Fibroblast of upper back skin (primary cell): ENCODE measurements at regions not wholly inside any gene's neighbourhood (a gene's known extent, or its start where the extent isn't known, plus 50 kb on each side); places are given as distances from the start of the nearest gene placed in this dataset.
"Not testable (repeated sequence)": the region's sequence is repeated elsewhere in the genome, so short reads cannot be mapped to it uniquely, and the experiment has no call there.

Source experiments
- DNase-seq: peaks from one replicate; pipeline ENCODE4 v3.0.0-alpha.2; 2013

DNA sequence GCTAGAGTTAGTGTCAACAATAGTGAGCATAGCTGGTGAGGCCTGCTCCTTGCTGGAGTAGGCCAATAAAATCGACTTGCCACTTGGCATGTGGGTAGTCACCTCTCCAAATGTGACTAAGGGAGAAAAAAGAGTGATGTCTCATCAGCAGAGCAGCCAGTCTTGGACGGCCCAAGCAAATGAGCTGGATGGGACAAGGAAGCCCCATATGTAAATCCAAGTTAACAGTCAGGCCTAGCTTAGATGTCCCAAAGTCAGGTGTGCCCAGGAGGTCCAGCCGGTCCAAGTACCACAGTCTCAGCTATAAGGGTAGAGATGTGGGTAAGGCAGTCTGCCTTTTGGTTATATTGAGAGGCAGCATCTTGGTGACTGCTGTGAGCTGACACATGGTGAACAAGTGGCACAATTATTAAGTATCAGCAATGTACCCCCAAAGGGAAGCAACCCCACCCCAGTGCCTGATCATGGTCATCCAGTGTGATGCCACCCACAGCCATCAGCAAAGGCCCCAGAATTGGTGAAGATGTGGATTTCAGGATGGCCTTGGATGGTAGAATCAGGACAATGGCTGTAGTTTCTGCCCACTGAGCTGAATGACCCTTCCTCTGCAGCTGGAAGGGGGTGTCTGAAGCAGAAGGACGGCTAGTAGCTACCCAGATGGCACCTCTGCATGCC, 83.4 kb downstream of the TNFRSF13B start:
- DNase-seq, result no peak

DNA sequence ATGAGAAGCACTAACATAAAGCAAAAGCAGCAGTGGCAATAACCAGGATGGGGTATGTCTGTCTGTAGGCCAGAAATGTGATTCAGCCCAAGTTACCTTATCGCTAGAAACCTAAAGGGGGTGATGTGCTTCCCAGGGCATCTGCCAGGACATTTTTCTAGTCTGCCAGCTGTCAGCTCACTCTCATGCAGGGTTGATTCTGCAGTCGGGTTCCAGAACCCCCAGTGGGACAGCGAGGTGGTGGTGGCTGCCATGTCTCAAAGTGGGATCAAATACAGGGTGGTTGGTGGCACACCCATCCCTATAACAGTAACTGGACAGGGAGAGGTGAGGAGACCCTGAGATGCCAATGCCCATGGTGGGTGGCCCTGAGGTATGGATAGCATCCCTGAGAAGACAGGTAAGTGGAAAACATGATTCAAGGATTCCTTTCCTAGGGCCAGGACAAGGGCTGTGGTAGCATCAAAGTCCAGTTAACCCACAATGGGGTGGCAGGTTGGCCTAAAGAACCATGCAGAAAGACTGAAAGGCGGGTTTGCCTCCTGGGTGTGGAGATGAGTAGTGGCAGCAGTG, 84.3 kb downstream of the TNFRSF13B start:
- no peak for DNase-seq

DNA sequence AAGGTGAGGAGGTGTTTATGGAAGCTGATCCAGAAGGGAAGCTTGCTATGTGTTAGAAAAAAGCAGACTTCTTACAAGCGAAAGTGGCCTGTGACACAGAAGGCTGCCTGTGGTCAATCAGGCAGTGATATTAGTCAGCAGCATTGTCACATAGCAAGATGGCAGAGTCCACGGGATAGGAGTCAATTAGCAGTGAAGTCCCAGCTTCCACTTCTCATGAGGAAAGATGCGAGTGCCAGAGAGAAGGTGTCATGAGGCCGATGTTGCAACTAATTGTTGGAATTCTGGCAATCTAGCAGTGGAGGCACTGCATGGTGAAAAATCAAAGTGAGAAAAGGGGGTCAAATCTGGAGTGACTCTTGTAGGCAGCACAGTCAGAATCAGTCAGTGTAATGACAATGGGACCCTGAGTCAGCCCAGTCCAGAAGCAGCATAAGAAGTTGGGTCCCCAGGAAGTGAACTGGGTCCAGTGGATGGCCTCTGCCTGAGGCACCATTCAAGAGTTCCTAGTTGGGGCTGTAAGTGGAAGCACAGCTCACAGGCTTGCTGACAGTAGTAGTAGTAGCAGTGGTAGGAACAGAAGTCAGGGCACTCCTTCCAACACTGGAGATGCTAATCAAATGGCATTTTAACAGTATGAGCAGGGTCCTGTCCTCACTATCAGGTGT, 85.1 kb downstream of the TNFRSF13B start:
- no peak for DNase-seq

DNA sequence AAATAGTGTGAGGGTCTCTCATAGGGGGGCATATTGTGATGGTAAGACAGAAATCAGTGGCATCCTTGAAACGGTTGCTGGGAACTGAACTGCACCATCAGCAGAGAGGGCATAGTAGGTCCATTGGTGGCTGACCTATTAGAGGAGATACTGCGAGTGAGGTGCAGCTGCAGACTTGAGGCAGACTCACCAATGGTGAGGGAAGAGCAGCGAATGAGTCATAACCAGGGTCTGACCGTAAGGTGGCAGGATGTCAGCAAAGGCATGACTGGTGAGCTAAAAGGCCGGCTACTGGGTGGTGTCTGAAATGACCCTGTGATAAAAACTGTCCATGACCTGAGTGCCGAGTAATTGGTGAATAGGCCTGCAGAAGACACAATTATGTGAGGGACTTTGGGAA, 86.7 kb downstream of the TNFRSF13B start:
- not testable (repeated sequence) for DNase-seq

DNA sequence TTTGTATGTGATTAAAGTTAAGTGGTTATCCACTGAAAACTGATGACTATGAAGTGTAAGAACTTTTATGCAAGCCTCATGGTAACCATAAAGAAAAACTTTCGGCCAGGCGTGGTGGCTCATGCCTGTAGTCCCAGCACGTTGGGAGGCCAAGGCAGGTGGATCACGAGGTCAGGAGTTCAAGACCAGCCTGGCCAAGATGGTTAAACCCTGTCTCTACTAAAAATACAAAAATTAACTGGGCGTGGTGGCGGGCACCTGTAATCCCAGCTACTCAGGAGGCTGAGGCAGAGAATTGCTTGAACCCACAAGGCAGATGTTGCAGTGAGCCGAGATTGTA, 89.0 kb downstream of the TNFRSF13B start:
- not testable (repeated sequence) for DNase-seq

DNA sequence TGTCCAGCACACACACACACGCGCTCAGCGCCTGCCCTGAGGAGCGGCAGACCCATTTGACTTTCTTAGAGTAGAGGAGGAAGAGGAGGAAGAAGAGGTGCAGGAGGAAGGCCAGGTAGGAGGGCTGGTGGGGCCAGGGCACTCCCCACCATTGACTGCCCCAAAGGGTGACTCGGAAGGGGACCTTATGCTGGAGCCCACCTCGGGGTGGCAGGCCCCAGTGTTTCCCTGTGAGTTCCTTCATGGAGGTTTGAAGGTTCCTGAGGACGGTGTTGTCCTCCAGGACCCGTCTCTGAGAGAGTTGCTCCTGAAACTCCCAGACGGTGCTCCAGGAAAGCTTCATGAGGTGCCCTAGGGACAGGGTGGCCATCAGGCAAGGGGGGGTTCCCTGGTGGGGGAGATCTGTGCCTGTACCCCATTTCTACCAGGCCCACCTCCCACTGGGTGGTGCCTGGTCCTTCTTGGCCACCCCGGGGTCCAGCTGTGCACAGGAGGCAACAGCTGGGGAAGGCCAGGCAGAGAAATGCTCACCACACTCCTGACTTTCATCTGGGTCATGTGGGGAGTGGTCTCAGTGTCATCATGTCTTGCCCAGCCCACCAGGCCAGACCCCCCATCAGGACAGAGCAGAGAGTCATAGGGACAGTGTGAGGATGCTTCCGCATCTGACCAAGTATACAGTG, 89.5 kb downstream of the TNFRSF13B start:
- DNase-seq, result no peak

DNA sequence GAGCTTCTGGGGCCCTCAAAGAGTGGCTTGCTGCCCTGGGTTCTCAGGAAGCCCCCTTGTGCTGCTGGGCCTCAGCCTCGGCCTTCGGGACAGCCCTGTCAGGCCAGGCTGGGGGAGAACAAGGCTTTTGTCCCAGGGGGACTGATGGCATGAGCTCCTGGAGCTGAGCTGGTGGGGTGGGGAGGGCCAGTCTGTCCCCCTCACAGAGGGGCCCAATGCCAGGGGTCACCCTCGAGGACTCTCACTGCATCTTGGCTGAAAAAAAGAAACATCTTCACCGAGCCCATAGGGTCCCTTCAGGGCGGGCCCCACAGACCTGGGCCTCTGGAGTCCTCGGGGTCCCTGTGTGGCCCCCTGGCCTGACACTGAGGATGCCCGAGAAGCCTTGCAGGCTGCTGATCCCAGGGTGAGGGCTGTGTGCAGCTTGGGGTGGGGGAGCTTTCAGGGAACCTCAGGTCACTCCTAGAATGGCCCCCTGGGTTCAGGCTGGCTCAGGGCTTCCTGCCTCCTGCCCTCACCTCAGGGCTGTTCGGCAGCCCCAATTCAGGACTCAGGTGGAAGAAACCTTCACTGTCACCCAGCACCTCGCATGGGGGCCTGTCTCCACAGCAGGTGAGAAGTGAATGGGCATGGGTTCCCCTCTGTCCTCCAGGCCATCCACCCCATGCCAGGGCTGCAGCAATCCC, 90.5 kb downstream of the TNFRSF13B start:
- no peak for DNase-seq

DNA sequence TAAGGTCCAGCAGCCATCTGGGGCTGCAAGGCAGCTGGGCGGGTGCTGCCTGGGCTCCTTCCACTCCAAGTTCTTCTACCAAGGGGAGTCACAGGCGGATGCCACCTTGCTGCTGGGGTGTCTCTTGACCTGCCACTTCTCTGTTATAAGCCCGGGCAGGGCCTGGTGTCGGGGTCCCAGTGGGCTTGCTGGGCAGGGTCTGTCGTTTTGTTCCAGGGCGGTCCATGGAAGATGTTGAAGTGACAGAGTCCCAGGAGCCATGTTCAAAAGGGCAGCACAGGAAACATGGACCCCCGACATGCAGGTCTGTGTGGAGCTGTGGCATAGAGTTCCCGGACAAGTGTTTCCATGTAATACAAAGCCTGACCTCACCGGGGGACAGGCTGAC, 91.1 kb downstream of the TNFRSF13B start:
- no peak for DNase-seq

DNA sequence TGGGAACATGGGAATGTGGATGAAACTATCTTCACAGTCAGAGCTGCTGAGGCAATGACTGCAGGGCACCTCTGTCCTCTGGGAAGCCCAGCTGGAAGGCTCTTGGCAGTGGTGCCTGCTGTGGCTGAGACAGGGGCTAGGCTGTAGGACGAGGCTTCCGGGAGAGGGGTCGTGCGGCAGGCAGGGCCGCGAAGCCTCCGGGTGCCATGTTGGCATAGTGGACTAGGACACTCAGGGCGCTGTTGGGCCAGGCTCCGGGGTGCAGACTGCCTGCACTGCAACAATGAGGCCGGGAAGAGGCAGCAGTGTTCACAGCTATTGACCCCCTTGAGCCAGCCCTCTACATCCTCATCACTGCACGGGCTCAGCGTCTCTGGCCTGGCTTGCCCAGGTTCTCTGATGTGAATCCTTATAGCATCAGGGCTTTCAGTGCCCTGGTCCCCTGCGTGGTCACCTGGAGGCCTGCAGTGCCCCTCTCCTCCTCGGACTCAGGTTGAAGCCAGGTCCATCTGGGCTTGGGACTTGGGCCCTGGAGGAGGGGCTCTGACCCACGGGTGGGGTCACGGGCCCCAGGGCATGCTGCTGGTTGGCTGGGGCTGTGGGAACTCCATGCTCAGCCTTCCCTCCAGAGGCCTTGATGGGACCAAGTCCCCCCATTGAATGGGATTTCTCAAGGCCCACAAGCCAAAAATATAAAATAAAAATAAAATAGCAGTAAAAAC, 91.6 kb downstream of the TNFRSF13B start:
- no peak for DNase-seq

DNA sequence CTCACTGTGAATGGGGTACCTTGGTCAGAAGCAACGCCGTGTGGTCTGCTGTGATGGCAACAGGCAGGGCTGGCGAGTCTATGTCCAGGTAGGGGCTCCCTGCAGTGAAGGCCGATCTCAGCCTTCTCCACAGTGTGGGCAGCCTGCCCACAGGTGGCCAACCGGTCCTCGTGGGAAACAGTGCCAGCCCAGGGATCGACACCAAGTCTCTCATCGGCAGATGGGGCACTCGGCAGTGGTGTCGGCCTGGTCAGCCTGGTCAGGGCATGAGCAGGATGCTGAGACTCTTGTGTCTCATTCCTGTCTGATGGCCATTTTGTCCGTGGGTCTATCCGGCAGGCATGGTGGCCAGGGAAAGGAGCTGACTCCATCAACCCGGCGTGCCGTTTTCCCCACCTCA, 92.2 kb downstream of the TNFRSF13B start:
- no peak for DNase-seq

DNA sequence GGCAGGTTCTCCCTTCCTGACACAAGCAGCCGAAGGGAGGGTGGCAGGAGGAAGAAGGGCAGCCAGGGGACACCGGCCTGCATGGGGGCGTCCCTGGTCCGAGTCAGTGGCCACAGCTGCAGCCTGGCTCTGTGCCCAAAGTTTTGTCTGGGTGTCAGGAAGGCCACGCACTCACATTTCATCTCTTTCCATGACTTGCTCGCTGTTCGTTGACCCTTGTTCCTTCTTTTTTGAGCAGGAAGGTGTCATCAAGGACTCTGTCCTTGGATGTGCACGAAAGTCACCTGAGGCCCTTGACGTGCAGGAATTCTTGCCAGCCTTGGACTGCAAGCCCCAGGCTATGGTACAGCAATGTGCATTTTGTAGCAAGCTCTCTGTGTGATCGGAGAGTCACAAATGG, 93.3 kb downstream of the TNFRSF13B start:
- no peak for DNase-seq

DNA sequence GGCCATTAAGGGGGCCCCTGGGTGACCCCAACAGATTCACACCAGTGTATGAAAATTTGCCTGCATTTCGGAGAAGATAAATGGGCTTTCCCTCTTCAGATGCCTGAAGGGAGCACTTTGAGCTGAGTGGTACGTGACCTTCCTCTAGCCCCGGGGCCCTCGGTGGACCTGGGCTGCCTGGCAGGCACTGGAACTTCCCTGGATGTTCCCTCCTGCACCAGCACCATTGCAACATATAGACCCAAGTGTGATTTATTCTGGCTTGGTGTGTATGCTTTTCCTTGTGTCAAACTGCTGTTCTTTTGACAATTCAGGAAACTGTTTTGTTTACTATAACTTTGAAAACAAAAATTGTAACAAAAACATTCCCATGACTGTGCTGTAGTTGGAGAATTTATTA, 93.8 kb downstream of the TNFRSF13B start:
- DNase-seq, result no peak

DNA sequence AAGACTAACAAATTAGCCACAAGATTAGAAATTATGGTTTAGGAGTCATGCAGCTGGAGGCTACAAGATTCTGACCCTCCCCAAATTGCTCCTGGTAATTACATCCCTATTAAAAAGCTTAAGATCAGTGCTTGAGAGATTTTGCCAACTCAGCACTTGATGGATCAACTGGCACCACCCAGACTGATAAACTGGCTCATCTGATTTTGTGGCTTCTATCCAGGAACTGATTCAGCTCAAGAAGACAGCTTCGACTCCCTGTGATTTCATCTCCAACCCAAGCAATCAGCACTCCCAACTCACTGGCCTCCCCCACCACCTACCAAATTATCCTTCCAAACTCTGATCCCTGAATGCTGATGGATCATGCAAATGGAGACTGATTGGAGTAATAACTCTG, 94.8 kb downstream of the TNFRSF13B start:
- no peak for DNase-seq

DNA sequence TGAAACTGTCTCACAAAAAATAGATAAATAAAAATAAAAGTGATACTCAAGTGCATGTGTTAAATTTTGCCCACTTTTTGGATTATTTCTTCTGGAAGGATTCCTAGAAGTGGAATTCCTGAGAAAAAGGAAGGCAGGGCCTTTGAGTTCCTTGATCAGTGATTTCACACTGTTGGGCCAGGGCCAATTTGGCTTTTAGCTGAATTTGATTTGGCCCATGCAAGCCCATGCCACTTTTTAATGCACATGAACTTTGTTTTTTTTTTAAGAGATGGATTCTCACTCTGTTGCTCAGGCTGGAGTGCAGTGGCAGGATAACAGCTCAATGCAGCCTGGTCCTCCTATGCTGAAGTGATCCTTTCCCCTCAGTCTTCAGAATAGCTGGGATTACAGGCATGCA, 96.3 kb downstream of the TNFRSF13B start:
- DNase-seq, result no peak

DNA sequence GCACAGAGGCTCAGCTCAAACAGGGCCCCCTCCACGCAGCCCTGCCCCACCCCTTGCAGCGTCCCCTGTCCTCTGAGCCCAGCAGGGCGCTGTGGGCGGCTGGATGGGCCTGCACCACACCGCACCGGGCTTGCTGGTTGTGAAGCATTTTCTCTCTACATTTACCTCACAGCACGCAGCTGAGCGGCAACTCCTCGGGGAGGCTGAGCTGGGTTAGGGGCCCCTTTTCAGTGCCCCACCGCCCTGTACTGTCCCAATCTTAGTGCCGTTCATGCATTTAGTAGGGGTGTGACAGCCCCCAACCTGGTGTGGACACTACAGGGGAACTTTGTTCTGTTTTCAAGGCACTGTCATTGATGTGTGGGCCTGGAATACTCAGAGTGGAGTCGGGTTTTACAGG, 97.7 kb downstream of the TNFRSF13B start:
- not testable (repeated sequence) for DNase-seq

DNA sequence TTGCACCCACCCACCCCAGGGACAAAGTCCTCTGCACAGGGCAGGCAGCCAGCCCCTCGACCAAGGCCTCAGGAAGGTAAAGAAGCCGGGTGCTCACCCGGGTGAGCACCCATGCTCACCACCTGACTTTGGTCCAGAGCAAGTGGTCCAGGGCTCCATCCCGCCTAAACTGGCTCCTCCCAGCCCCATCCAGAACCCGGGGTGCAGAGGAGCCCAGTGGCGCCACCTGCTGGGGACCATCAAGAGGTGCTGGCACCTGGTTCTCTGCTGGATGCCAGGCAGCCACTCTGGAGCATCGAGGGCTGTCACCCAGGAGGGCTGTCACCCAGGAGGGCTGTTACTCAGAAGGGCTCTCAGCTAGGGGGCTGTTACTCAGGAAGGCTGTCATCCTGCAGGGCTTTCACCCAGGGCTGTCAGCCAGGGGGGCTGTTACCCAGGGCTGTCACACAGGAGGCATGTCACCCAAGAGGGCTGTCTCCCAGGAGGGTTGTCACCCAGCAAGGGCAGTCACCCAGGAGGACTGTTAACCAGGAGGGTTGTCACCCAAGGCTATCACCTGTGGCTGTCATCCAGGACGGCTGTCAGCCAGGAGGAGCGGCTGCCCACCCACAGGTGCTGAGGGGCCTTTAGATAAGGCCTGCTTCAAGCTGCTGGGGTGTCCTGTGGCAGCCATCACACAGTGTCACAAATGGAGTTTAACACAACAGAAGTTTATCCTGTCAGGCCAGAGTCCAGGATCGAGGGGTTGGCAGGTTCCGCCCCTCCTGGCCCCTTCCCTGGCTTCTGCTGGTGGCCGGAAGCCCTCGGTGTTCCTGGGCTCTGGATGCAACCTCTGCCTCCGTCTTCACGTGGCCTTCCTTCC, 98.5 kb downstream of the TNFRSF13B start:
- DNase-seq, result peak; percentile 7

DNA sequence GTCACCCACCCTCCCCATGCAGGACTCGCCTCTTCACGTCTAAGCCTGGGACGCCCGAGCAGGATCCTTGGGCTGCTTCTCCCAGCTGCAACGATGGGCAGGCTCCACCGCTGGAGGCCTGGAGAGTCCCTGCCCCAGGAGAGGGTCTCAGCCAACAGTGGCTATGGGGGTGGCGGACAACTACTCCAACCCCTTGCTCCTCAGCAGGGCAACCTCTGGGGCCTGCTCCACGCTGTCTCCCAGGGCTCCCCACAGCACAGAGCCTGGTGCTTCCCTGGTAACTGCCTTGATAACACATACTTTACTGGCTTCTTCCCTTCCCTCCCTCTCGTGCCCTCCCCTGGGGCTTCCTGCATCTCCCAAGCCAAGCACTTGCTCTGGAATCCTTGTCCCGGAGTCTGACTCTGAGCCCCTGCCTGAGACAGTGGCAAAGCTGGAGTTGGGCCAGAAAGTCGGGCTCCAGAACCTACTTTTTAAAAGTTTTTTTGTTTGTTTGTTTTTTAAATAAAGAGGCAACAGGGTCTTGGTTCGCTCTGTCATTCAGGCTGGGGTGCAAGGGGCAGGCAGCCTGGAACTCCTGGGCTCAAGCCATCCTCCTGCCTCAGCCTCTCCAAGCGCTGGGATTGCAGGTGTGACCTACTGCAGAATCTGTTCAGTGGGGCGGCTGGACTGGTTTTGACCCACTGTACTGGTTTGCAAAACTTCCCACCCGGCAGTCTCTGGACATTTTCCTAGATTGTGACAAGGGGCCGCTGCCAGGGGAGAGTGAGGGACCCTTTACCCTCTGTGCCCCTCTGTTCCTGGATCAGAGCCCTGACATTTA, 99.4 kb downstream of the TNFRSF13B start:
- DNase-seq, result no peak

DNA sequence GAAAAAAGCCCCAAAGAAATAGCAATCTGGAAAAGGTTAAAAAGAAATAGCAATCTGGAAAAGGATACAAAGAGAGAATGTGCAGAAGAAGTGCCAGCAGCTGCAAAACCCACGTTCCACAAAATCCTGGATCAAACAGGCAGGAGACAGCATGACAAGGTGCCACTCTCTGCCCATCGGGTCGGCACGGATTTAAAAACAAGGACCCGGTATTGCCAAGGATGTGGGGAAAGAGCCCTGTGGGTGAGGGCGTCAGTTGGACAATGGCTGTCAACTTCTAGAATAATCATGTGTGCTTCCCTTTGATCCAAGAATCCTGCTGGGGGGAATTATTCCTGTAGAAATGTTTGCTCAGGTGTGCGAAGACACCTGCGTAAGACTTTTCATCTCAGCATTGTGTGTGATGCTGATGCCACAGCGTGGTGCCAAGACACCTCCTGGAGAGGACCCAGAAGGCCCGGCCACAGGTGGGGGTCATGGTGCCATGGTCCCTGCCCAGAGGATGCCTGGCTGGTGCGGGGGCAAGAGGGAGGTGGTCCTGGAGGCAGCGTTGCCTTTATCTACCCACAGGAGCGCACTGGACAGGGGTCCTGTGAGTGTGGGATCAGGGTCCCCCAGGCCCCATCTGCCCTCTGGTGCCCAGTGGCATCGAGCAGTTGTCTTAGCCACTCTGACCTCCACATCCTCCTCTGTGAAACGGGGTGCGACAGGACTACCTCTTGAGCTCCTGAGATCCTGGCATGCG, 100.3 kb downstream of the TNFRSF13B start:
- DNase-seq, result not testable (repeated sequence)

DNA sequence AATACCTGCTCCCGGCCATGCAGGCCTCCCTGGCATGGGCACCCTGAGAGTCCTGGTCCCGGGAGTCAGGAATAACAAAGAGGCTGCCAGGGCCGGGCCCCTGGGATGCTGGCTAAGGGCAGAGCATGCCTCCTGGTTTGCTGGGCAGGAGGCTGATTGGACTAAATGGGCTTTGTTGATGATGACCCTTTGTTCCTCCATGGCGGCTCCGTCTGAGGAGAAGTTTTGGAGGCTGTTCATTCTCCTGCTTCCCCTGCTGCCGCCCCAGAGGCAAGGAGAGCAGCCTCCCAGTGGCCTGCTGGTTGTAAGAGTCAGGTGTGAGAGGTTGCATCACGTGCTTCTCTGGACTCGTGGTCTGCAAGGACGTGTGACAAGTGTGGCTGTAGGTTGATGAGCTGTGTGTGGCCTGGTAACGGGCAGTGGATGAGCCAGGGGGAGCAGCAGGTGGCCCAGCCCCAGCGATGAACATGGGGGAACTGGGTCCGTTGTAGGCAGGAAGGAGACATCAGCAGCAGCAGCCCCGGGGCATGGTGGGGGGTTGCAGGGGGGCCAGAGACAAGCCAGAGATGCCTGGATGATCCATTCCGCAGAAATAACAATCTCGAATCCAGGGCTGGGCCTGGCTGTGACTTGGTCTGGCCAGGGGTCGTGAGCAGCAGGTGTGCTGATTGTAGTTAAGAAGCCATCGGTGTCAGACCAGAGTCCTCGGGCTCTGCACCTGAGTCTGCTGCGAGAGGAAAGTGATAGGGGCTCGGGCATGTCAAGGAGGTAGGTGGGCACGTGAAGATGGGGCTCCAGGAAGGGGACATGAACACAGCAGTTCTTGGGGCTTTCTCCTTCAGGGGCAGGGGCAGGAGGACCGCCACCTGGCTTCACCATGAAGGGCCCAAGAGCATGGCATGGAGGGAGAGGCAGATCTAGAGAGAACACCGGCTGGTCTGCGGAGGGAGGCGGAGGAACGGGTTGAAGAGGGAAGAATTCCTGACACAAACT, 101.4 kb downstream of the TNFRSF13B start:
- DNase-seq, result no peak
